NCI-H2107 treated with DMSO at 0.1 percent for 48 hours (cell line): ENCODE measurements at regions not wholly inside any gene's neighbourhood (a gene's known extent, or its start where the extent isn't known, plus 50 kb on each side); places are given as distances from the start of the nearest gene placed in this dataset.
A peak's percentile ranks its signal among the peaks of the same experiment; 100 is the strongest.
"Not testable (repeated sequence)": the region's sequence is repeated elsewhere in the genome, so short reads cannot be mapped to it uniquely, and the experiment has no call there.

Experiments used
- DNase-seq: peaks from one replicate; lab custom pipeline; 2025; ENCODE audit not compliant: unreplicated experiment; lab: John Stamatoyannopoulos, UW

GRCh38 chr5:10130881-10131280 lies 118.8 kb downstream of the ATPSCKMT start:
- DNase-seq, result no peak

GRCh38 chr5:10126900-10127299 lies 122.8 kb downstream of the ATPSCKMT start:
- DNase-seq, result no peak

GRCh38 chr5:10125116-10125515 lies 124.6 kb downstream of the ATPSCKMT start:
- no peak for DNase-seq

- no peak for DNase-seq
Observed at GRCh38 chr5:10124287-10124686, 125.4 kb downstream of the ATPSCKMT start.

GRCh38 chr5:10123254-10123989 lies 126.3 kb downstream of the ATPSCKMT start:
- no peak for DNase-seq

- no peak for DNase-seq
Observed at GRCh38 chr5:10122076-10122726, 127.5 kb downstream of the ATPSCKMT start.

- no peak for DNase-seq
Observed at GRCh38 chr5:10120934-10121333, 128.8 kb downstream of the ATPSCKMT start.

- DNase-seq, result no peak
Observed at GRCh38 chr5:10118150-10118549, 131.5 kb downstream of the ATPSCKMT start.

GRCh38 chr5:10116594-10116993 lies 133.1 kb downstream of the ATPSCKMT start:
- no peak for DNase-seq

- no peak for DNase-seq
Observed at GRCh38 chr5:10115669-10116068, 134.0 kb downstream of the ATPSCKMT start.

- DNase-seq, result no peak
Observed at GRCh38 chr5:10111571-10111970, 138.1 kb downstream of the ATPSCKMT start.

GRCh38 chr5:10110228-10110627 lies 139.5 kb downstream of the ATPSCKMT start:
- DNase-seq, result no peak

GRCh38 chr5:10109299-10109698 lies 140.4 kb downstream of the ATPSCKMT start:
- no peak for DNase-seq

GRCh38 chr5:10106806-10107205 lies 142.9 kb downstream of the ATPSCKMT start:
- DNase-seq, result no peak

GRCh38 chr5:10106285-10106684 lies 143.4 kb downstream of the ATPSCKMT start:
- DNase-seq, result no peak

- DNase-seq, result peak; percentile 45
Observed at GRCh38 chr5:10102706-10103497, 146.8 kb downstream of the ATPSCKMT start.

GRCh38 chr5:10102235-10102634 lies 147.5 kb downstream of the ATPSCKMT start:
- not testable (repeated sequence) for DNase-seq

GRCh38 chr5:10099548-10099947 lies 150.1 kb downstream of the ATPSCKMT start:
- no peak for DNase-seq

- DNase-seq, result no peak
Observed at GRCh38 chr5:10091701-10092100, 158.0 kb downstream of the ATPSCKMT start.

GRCh38 chr5:10090074-10090473 lies 159.6 kb downstream of the ATPSCKMT start:
- no peak for DNase-seq

- DNase-seq, result no peak
Observed at GRCh38 chr5:10085185-10085584, 164.5 kb downstream of the ATPSCKMT start.

GRCh38 chr5:10081584-10081983 lies 168.1 kb downstream of the ATPSCKMT start:
- DNase-seq, result no peak
